ENCODE measurements at regions not wholly inside any gene's neighbourhood (a gene's known extent, or its start where the extent isn't known, plus 50 kb on each side); places are given as distances from the start of the nearest gene placed in this dataset.

GRCh38 chr10:108439397-108439796, 1274.9 kb upstream of the SORCS1 start:
- Mint-ChIP-seq H3K9me3 (no peaks in the 10 kb centered on the region), H3K36me3 (no peaks in the 10 kb centered on the region), H3K4me3 (no peak overlapping the region), H3K27me3 (no peaks in the 10 kb centered on the region), H3K4me1 (no peaks in the 10 kb centered on the region), H3K27ac (no peak overlapping the region)
- DNase-seq, result no peak
- POLR2A ChIA-PET, result no interaction called here
- no peak for ATAC-seq (ENCODE audit: low read depth)

GRCh38 chr10:108436096-108436495, 1271.6 kb upstream of the SORCS1 start:
- no peaks in the 10 kb centered on the region for H3K36me3 Mint-ChIP-seq
- H3K4me3 Mint-ChIP-seq, result no peak overlapping the region
- ATAC-seq (ENCODE audit: low read depth) (no peak), DNase-seq (no peak)
- H3K27me3 Mint-ChIP-seq, result no peaks in the 10 kb centered on the region
- POLR2A ChIA-PET, result no interaction called here
- no peak overlapping the region for H3K27ac Mint-ChIP-seq
- H3K4me1 Mint-ChIP-seq, result no peaks in the 10 kb centered on the region
- H3K9me3 Mint-ChIP-seq, result peaks cover 2% of the 10 kb centered on the region

- peaks cover 2% of the 10 kb centered on the region for H3K9me3 Mint-ChIP-seq
- H3K27me3 Mint-ChIP-seq, result no peaks in the 10 kb centered on the region
Measured at GRCh38 chr10:108434559-108435252, 1270.2 kb upstream of the SORCS1 start.

GRCh38 chr10:108427146-108427545, 1262.6 kb upstream of the SORCS1 start:
- no peak for ATAC-seq (ENCODE audit: low read depth)
- Mint-ChIP-seq H3K36me3 (no peaks in the 10 kb centered on the region), H3K9me3 (peaks cover 3% of the 10 kb centered on the region), H3K27me3 (no peaks in the 10 kb centered on the region), H3K27ac (no peak overlapping the region), H3K4me3 (no peak overlapping the region), H3K4me1 (no peaks in the 10 kb centered on the region)
- POLR2A ChIA-PET, result no interaction called here
- DNase-seq, result no peak

More at GRCh38 chr10:108434559-108435252, 1270.2 kb upstream of the SORCS1 start:
- H3K4me1 Mint-ChIP-seq, result no peaks in the 10 kb centered on the region
- no peak overlapping the region for H3K27ac Mint-ChIP-seq
- POLR2A ChIA-PET, result no interaction called here
- ATAC-seq (ENCODE audit: low read depth) (no peak), DNase-seq (no peak)
- H3K4me3 Mint-ChIP-seq, result no peak overlapping the region
- H3K36me3 Mint-ChIP-seq, result no peaks in the 10 kb centered on the region

DNA sequence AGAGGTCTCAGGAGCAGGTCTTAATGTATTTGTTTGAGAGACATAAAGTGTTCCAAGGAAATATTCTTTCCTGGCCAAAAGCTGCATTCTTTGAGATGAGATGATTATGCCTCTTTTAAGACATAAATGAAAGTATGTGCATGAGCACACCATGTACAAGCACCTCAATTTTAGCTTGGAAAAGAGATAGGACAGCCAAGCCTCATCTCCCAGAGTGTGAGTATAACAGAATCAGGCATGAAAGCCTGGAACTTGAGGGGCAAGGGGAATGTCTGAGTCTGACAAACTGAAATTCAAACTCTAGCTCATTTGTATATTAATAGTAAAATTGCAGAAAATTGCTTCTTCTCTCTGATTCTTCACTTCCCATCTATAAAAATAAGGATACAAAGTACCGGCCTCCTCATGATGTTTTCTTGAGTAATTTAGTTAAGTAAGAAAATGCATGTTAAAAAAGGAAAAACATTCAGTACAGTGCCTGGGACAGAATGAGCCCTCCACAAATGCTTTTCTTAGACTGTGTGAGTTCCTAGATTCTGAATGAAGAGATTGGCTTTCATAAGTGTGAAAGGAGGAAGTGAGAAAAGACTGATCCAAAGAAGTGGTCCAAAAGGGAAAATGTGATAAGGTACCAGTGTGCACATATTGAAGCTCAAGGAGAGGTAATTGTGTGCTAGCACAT, 1260.9 kb upstream of the SORCS1 start:
- POLR2A ChIA-PET, result no interaction called here
- Mint-ChIP-seq H3K27ac (no peak overlapping the region), H3K4me3 (no peak overlapping the region)

GRCh38 chr10:108424656-108425055, 1260.2 kb upstream of the SORCS1 start:
- ATAC-seq (ENCODE audit: low read depth) (no peak), DNase-seq (no peak)
- H3K27me3 Mint-ChIP-seq, result no peaks in the 10 kb centered on the region
- peaks cover 3% of the 10 kb centered on the region for H3K9me3 Mint-ChIP-seq
- H3K4me1 Mint-ChIP-seq, result no peaks in the 10 kb centered on the region
- no peak overlapping the region for H3K27ac Mint-ChIP-seq
- no peaks in the 10 kb centered on the region for H3K36me3 Mint-ChIP-seq
- H3K4me3 Mint-ChIP-seq, result no peak overlapping the region
- POLR2A ChIA-PET, result no interaction called here

More for the DNA sequence above, 1260.9 kb upstream of the SORCS1 start:
- DNase-seq, result no peak
- no peak for ATAC-seq (ENCODE audit: low read depth)
- H3K4me1 Mint-ChIP-seq, result no peaks in the 10 kb centered on the region
- no peaks in the 10 kb centered on the region for H3K27me3 Mint-ChIP-seq
- H3K36me3 Mint-ChIP-seq, result no peaks in the 10 kb centered on the region
- H3K9me3 Mint-ChIP-seq, result peaks cover 3% of the 10 kb centered on the region

- Mint-ChIP-seq H3K27ac (no peak overlapping the region), H3K27me3 (no peaks in the 10 kb centered on the region), H3K4me1 (no peaks in the 10 kb centered on the region), H3K36me3 (no peaks in the 10 kb centered on the region), H3K9me3 (peaks cover 4% of the 10 kb centered on the region), H3K4me3 (no peak overlapping the region)
- POLR2A ChIA-PET, result no interaction called here
- DNase-seq (no peak), ATAC-seq (ENCODE audit: low read depth) (no peak)
Measured at GRCh38 chr10:108422286-108422685, 1257.8 kb upstream of the SORCS1 start.

GRCh38 chr10:108421266-108421665, 1256.8 kb upstream of the SORCS1 start:
- no peak for DNase-seq
- H3K4me3 Mint-ChIP-seq, result no peak overlapping the region
- POLR2A ChIA-PET, result no interaction called here
- no peaks in the 10 kb centered on the region for H3K4me1 Mint-ChIP-seq
- no peak for ATAC-seq (ENCODE audit: low read depth)
- no peak overlapping the region for H3K27ac Mint-ChIP-seq
- no peaks in the 10 kb centered on the region for H3K27me3 Mint-ChIP-seq
- no peaks in the 10 kb centered on the region for H3K36me3 Mint-ChIP-seq
- H3K9me3 Mint-ChIP-seq, result peaks cover 4% of the 10 kb centered on the region

GRCh38 chr10:108413954-108414353, 1249.4 kb upstream of the SORCS1 start:
- H3K9me3 Mint-ChIP-seq, result peaks cover 2% of the 10 kb centered on the region
- DNase-seq (no peak), ATAC-seq (ENCODE audit: low read depth) (no peak)
- no peaks in the 10 kb centered on the region for H3K4me1 Mint-ChIP-seq
- H3K27ac Mint-ChIP-seq, result no peak overlapping the region
- no peak overlapping the region for H3K4me3 Mint-ChIP-seq
- POLR2A ChIA-PET, result no interaction called here
- H3K27me3 Mint-ChIP-seq, result no peaks in the 10 kb centered on the region
- no peaks in the 10 kb centered on the region for H3K36me3 Mint-ChIP-seq

DNA sequence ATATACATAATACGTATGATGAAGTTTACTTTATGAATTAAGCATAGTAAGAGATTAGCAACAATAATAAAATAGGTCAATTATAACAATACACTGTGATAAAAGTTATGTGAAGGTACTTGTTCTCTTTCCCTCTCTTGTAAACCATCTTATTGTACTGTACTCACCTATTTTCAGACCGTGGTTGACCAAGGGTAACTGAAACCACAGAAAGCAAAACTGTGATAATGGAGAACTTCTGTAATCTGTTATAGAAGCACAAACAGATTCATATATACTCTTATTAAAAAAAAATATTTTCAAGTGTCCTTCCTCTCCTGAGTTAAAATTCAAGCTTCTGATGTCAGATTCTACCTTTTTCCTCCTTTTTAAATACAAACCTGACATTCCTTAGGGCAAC, 1247.8 kb upstream of the SORCS1 start:
- H3K4me1 Mint-ChIP-seq, result no peaks in the 10 kb centered on the region
- POLR2A ChIA-PET, result no interaction called here
- no peaks in the 10 kb centered on the region for H3K9me3 Mint-ChIP-seq
- DNase-seq, result no peak
- no peak overlapping the region for H3K4me3 Mint-ChIP-seq
- H3K36me3 Mint-ChIP-seq, result no peaks in the 10 kb centered on the region
- ATAC-seq (ENCODE audit: low read depth), result no peak
- no peak overlapping the region for H3K27ac Mint-ChIP-seq
- no peaks in the 10 kb centered on the region for H3K27me3 Mint-ChIP-seq

GRCh38 chr10:108411894-108412293, 1247.4 kb upstream of the SORCS1 start:
- no peak for DNase-seq

DNA sequence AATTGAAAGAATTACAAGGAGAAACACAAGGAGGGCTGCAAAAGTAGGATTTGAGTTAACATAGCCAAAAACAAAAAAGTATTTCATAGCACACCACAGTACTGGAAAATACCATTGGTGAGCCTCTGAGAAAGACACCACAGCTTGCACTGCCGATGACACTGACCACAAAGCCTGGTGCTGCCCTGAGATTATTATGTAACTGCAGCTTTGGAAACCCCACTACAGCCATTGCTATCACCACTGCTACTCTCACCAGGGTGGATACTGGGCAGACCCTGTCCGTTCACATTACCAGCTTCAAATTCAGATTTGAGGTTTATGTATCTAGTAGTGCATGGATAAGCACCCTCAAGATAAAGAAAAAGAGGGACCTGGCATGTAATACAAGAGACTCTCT, 1246.7 kb upstream of the SORCS1 start:
- Mint-ChIP-seq H3K27me3 (no peaks in the 10 kb centered on the region), H3K9me3 (no peaks in the 10 kb centered on the region), H3K27ac (no peak overlapping the region), H3K4me1 (no peaks in the 10 kb centered on the region), H3K4me3 (no peak overlapping the region), H3K36me3 (no peaks in the 10 kb centered on the region)
- POLR2A ChIA-PET, result no interaction called here
- DNase-seq (no peak), ATAC-seq (ENCODE audit: low read depth) (no peak)

More at GRCh38 chr10:108411894-108412293, 1247.4 kb upstream of the SORCS1 start:
- no peak for ATAC-seq (ENCODE audit: low read depth)
- Mint-ChIP-seq H3K36me3 (no peaks in the 10 kb centered on the region), H3K4me3 (no peak overlapping the region), H3K27me3 (no peaks in the 10 kb centered on the region), H3K4me1 (no peaks in the 10 kb centered on the region), H3K9me3 (no peaks in the 10 kb centered on the region), H3K27ac (no peak overlapping the region)
- POLR2A ChIA-PET, result no interaction called here

- ATAC-seq (ENCODE audit: low read depth), result no peak
- Mint-ChIP-seq H3K4me3 (no peak overlapping the region), H3K9me3 (no peaks in the 10 kb centered on the region), H3K27me3 (no peaks in the 10 kb centered on the region), H3K36me3 (no peaks in the 10 kb centered on the region), H3K4me1 (no peaks in the 10 kb centered on the region), H3K27ac (no peak overlapping the region)
- DNase-seq, result no peak
- POLR2A ChIA-PET, result no interaction called here
Measured at GRCh38 chr10:108410236-108410635, 1245.7 kb upstream of the SORCS1 start.

DNA sequence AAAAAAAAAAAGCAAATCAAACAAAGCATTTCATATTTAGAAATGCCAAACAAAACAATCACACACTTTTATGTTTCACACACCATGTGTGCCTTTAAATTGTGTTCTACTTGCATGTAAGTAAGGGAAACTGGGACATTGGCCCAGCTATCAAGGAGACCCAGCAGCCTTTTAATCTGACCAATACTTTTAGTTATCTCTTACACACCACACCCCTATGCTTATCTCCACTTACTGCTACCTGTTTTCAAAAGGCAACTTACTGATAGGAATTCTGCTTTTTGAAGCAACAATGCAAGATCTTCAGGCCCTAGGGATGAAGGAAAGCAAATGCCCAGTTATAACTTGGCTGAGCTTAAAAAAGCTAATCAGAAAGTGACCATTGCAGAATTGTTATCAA, 1244.8 kb upstream of the SORCS1 start:
- Mint-ChIP-seq H3K27ac (no peak overlapping the region), H3K4me1 (no peaks in the 10 kb centered on the region), H3K9me3 (no peaks in the 10 kb centered on the region), H3K4me3 (no peak overlapping the region), H3K36me3 (no peaks in the 10 kb centered on the region), H3K27me3 (no peaks in the 10 kb centered on the region)
- POLR2A ChIA-PET, result no interaction called here
- no peak for DNase-seq
- ATAC-seq (ENCODE audit: low read depth), result no peak

All from activated naive CD8-positive, alpha-beta T cell treated with anti-CD3 and anti-CD28 coated beads, Interleukin-2, amount 10 ng/mL, durations not matched to agents 7 days and 5 days (primary cell).